ENCODE measurements at regions not wholly inside any gene's neighbourhood (a gene's known extent, or its start where the extent isn't known, plus 50 kb on each side); places are given as distances from the start of the nearest gene placed in this dataset.

- Histone ChIP-seq H3K9me3 (no peaks in the 10 kb centered on the region), H3K36me3 (no peaks in the 10 kb centered on the region), H3K4me3 (no peak overlapping the region), H3K27ac (no peak overlapping the region), H3K27me3 (no peaks in the 10 kb centered on the region), H3K4me1 (no peaks in the 10 kb centered on the region)
- DNase-seq: peak in 1 of 3 donors; percentile 40
- TF ChIP-seq POLR2A (IDR thresholded peaks at IDR 0.05): no peak
- no peak for TF ChIP-seq CTCF (IDR thresholded peaks at IDR 0.05)
Observed at GRCh38 chr14:101029668-101030290, 126.3 kb upstream of the RTL1 start.

- H3K4me3 ChIP-seq: no peak overlapping the region
- H3K27me3 ChIP-seq: no peaks in the 10 kb centered on the region
- H3K9me3 ChIP-seq: no peaks in the 10 kb centered on the region
- TF ChIP-seq CTCF (IDR thresholded peaks at IDR 0.05): no peak
- no peak for TF ChIP-seq POLR2A (IDR thresholded peaks at IDR 0.05)
- H3K4me1 ChIP-seq: no peaks in the 10 kb centered on the region
- H3K27ac ChIP-seq: no peak overlapping the region
- no peaks in the 10 kb centered on the region for H3K36me3 ChIP-seq
- DNase-seq: peak in 1 of 3 donors; percentile 13
Observed at GRCh38 chr14:101030586-101030985, 127.1 kb upstream of the RTL1 start.

- H3K27ac ChIP-seq: no peak overlapping the region
- H3K4me1 ChIP-seq: no peaks in the 10 kb centered on the region
- H3K36me3 ChIP-seq: no peaks in the 10 kb centered on the region
- no peak for TF ChIP-seq POLR2A (IDR thresholded peaks at IDR 0.05)
- no peak for TF ChIP-seq CTCF (IDR thresholded peaks at IDR 0.05)
- no peak overlapping the region for H3K4me3 ChIP-seq
- peak in 1 of 3 donors; percentile 19 for DNase-seq
- H3K27me3 ChIP-seq: no peaks in the 10 kb centered on the region
- no peaks in the 10 kb centered on the region for H3K9me3 ChIP-seq
Observed at GRCh38 chr14:101031186-101031585, 127.7 kb upstream of the RTL1 start.

GRCh38 chr14:101031721-101032120, 128.2 kb upstream of the RTL1 start:
- TF ChIP-seq POLR2A (IDR thresholded peaks at IDR 0.05) (no peak), CTCF (IDR thresholded peaks at IDR 0.05) (no peak)
- DNase-seq: peak in 1 of 3 donors; percentile 14
- no peaks in the 10 kb centered on the region for H3K4me1 ChIP-seq

GRCh38 chr14:101032433-101032832, 128.9 kb upstream of the RTL1 start:
- H3K27ac ChIP-seq: no peak overlapping the region
- H3K36me3 ChIP-seq: no peaks in the 10 kb centered on the region
- TF ChIP-seq POLR2A (IDR thresholded peaks at IDR 0.05) (no peak), CTCF (IDR thresholded peaks at IDR 0.05) (no peak)
- no peaks in the 10 kb centered on the region for H3K4me1 ChIP-seq
- DNase-seq: no peak
- no peaks in the 10 kb centered on the region for H3K9me3 ChIP-seq
- H3K4me3 ChIP-seq: no peak overlapping the region
- no peaks in the 10 kb centered on the region for H3K27me3 ChIP-seq

More at GRCh38 chr14:101031721-101032120, 128.2 kb upstream of the RTL1 start:
- no peaks in the 10 kb centered on the region for H3K9me3 ChIP-seq
- no peaks in the 10 kb centered on the region for H3K36me3 ChIP-seq
- H3K27me3 ChIP-seq: no peaks in the 10 kb centered on the region
- no peak overlapping the region for H3K4me3 ChIP-seq
- H3K27ac ChIP-seq: no peak overlapping the region

GRCh38 chr14:101033006-101033405, 129.5 kb upstream of the RTL1 start:
- Histone ChIP-seq H3K4me1 (no peaks in the 10 kb centered on the region), H3K27ac (no peak overlapping the region), H3K36me3 (no peaks in the 10 kb centered on the region), H3K9me3 (no peaks in the 10 kb centered on the region), H3K27me3 (no peaks in the 10 kb centered on the region), H3K4me3 (no peak overlapping the region)
- peak in 2 of 3 donors; percentile 13 to 25 for DNase-seq
- TF ChIP-seq CTCF (IDR thresholded peaks at IDR 0.05) (no peak), POLR2A (IDR thresholded peaks at IDR 0.05) (no peak)
